HepG2 (cell line): ENCODE measurements at regions not wholly inside any gene's neighbourhood (a gene's known extent, or its start where the extent isn't known, plus 50 kb on each side); places are given as distances from the start of the nearest gene placed in this dataset.

Source experiments
- ATAC-seq: fragments of 200-7000 bp; cut with Tn5 transposase; 3 replicates; pipeline ENCODE4 v1.9.1; 2020; ENCODE audit warnings: mild to moderate bottlenecking, moderate library complexity
- BruUV-seq: library from RNA; stranded (reverse); fragments of 400-500 nt; replicated peaks from 2 replicates; lab custom pipeline; 2021; lab: Mats Ljungman, UMichigan
- CTCF ChIA-PET: fragments of 300-600 bp; formaldehyde crosslinking; extraction: SDS; loops from one replicate; lab custom pipeline; 2021; ENCODE audit warnings: low total read pairs, inconsistent platforms, low intra/inter-chr PET ratio; lab: Yijun Ruan, JAX
- POLR2A ChIA-PET: fragments of 350-600 bp; sonication (Branson Sonifier 250); formaldehyde crosslinking; loops from one replicate; lab custom pipeline; 2020; ENCODE audit warnings: antibody characterized with exemption, inconsistent platforms; lab: Yijun Ruan, JAX
- DNase-seq: peaks from one replicate; pipeline ENCODE4 v3.0.0-alpha.2; 2015; ENCODE audit warnings: low spot score
- FAIRE-seq: peaks from 3 replicates; lab custom pipeline; 2011; peaks lifted over from hg19 to GRCh38; lab: Jason Lieb, UNC
- H2AFZ ChIP-seq: one replicate; pipeline ENCODE4 v1.6.1; 2011; ENCODE audit warnings: low read length, inconsistent platforms
- H3K27ac ChIP-seq: fragments of 300-600 bp; 3 replicates; pipeline ENCODE4 v1.8.0; 2011; ENCODE audit warnings: mixed run types, mild to moderate bottlenecking, mixed read lengths, low read length, inconsistent platforms; ENCODE audit not compliant: insufficient read depth; ENCODE audit errors: extremely low read length
- H3K27me3 ChIP-seq, 2 experiments: fragments of 200-600 bp in 1 of 2; 2 replicates in 1 of 2; 3 replicates in 1 of 2; pipeline versions ENCODE4 v1.6.0 to v1.8.0; 2011; ENCODE audit warnings: low read length in 2 of 2, mild to moderate bottlenecking in 2 of 2, moderate library complexity in 2 of 2, inconsistent platforms in 1 of 2; ENCODE audit not compliant: insufficient read depth in 2 of 2, control insufficient read depth in 1 of 2
- H3K36me3 ChIP-seq, 2 experiments: fragments of 200-600 bp in 1 of 2; replicated peaks in 1 of 2; 2 replicates in 1 of 2; 3 replicates in 1 of 2; pipeline versions ENCODE4 v1.5.1 to v1.8.0; 2011; ENCODE audit warnings: low read length in 2 of 2, inconsistent platforms in 1 of 2; ENCODE audit not compliant: insufficient read depth in 2 of 2, control insufficient read depth in 1 of 2
- H3K4me1 ChIP-seq: 2 replicates; pipeline ENCODE4 v1.5.1; 2012; ENCODE audit warnings: low read length, inconsistent platforms; ENCODE audit not compliant: insufficient read depth
- H3K4me2 ChIP-seq: 2 replicates; pipeline ENCODE4 v1.6.0; 2011; ENCODE audit warnings: low read depth, low read length, inconsistent platforms
- H3K4me3 ChIP-seq, 3 experiments: fragments of 200-600 bp in 1 of 3; sonication (generic), shearing (Covaris generic) in 1 of 3; replicated peaks in 1 of 3; 2 replicates each; pipeline ENCODE4 v1.5.1; 2011 to 2016; ENCODE audit warnings: low read length in 3 of 3, inconsistent platforms in 2 of 3, low read depth in 2 of 3, mild to moderate bottlenecking in 2 of 3, control low read depth in 1 of 3, mixed read lengths in 1 of 3; ENCODE audit not compliant: insufficient read depth in 1 of 3
- H3K79me2 ChIP-seq: one replicate; pipeline ENCODE4 v1.6.1; 2011; ENCODE audit warnings: low read length, inconsistent platforms; ENCODE audit not compliant: insufficient read depth
- H3K9ac ChIP-seq: 2 replicates; pipeline ENCODE4 v1.6.0; 2011; ENCODE audit warnings: mild to moderate bottlenecking, low read depth, low read length, inconsistent platforms; ENCODE audit not compliant: insufficient read depth
- H3K9me3 ChIP-seq: 2 replicates; pipeline ENCODE4 v1.5.1; 2012; ENCODE audit warnings: mild to moderate bottlenecking, low read length
- H4K20me1 ChIP-seq: 2 replicates; pipeline ENCODE4 v1.6.0; 2011; ENCODE audit warnings: inconsistent platforms, mild to moderate bottlenecking, low read length, moderate library complexity; ENCODE audit not compliant: insufficient read depth
- AGO1 ChIP-seq: fragments of 200-400 bp; formaldehyde crosslinking; IDR thresholded peaks from 2 replicates; pipeline ENCODE4 v1.6.1; 2017; ENCODE audit warnings: mild to moderate bottlenecking, low read depth, low read length, moderate library complexity; ENCODE audit not compliant: poor library complexity, severe bottlenecking
- E2F1 ChIP-seq: sonication (generic); formaldehyde crosslinking; IDR thresholded peaks from 2 replicates; pipeline ENCODE4 v1.5.0; 2020; ENCODE audit warnings: missing genetic modification reagents
- ETV5 ChIP-seq: IDR thresholded peaks from 2 replicates; pipeline ENCODE4 v1.6.1; 2018; ENCODE audit warnings: missing biosample characterization, missing genetic modification reagents, inconsistent platforms, borderline replicate concordance
- GABPA ChIP-seq, 2 experiments: IDR thresholded peaks; 2 replicates each; pipeline ENCODE4 v1.6.1; 2011 to 2016; ENCODE audit warnings: low read depth in 2 of 2, low read length in 1 of 2, missing biosample characterization in 1 of 2, missing genetic modification characterization in 1 of 2
- HHEX ChIP-seq: IDR thresholded peaks from 2 replicates; pipeline ENCODE4 v1.6.1; 2016; ENCODE audit warnings: control low read depth
- HOXA5 ChIP-seq: sonication (generic); formaldehyde crosslinking; IDR thresholded peaks from 2 replicates; pipeline ENCODE4 v1.4.0; 2020; ENCODE audit warnings: missing genetic modification reagents
- JUN ChIP-seq: sonication (generic); formaldehyde crosslinking; IDR thresholded peaks from 2 replicates; pipeline ENCODE4 v1.4.0; 2020; ENCODE audit warnings: mild to moderate bottlenecking, missing genetic modification reagents
- MAFF ChIP-seq: IDR thresholded peaks from 2 replicates; pipeline ENCODE4 v1.6.1; 2011; ENCODE audit warnings: low read depth, low read length, improper control_type of control experiment
- MAFK ChIP-seq, 2 experiments: IDR thresholded peaks in 1 of 2; conservative IDR thresholded peaks in 1 of 2; 2 replicates each; pipeline ENCODE4 v1.6.1; 2011; ENCODE audit warnings: improper control_type of control experiment in 2 of 2, low read length in 2 of 2
- MIER3 ChIP-seq: IDR thresholded peaks from 2 replicates; pipeline ENCODE4 v1.6.1; 2016; ENCODE audit warnings: missing compliant biosample characterization, borderline replicate concordance
- ZKSCAN1 ChIP-seq: fragments of 150-350 bp; IDR thresholded peaks from 2 replicates; pipeline ENCODE4 v1.6.1; 2014; ENCODE audit warnings: low read length
- ZNF18 ChIP-seq: sonication (generic); formaldehyde crosslinking; IDR thresholded peaks from 2 replicates; pipeline ENCODE4 v1.8.0; 2022; ENCODE audit warnings: mild to moderate bottlenecking, missing genetic modification reagents; ENCODE audit not compliant: insufficient replicate concordance
- ZNF350 ChIP-seq: sonication (generic); formaldehyde crosslinking; IDR thresholded peaks from 2 replicates; pipeline ENCODE4 v1.4.0; 2020; ENCODE audit warnings: mild to moderate bottlenecking, low read depth, missing genetic modification reagents, borderline replicate concordance
- ZNF383 ChIP-seq: sonication (generic); formaldehyde crosslinking; IDR thresholded peaks from 2 replicates; pipeline ENCODE4 v1.4.0; 2020; ENCODE audit warnings: missing genetic modification reagents, mild to moderate bottlenecking, borderline replicate concordance
- ZNF670 ChIP-seq: sonication (generic); formaldehyde crosslinking; IDR thresholded peaks from 2 replicates; pipeline ENCODE4 v1.8.0; 2022; ENCODE audit warnings: mild to moderate bottlenecking, missing genetic modification reagents, borderline replicate concordance
- ZNF790 ChIP-seq: sonication (generic); formaldehyde crosslinking; IDR thresholded peaks from 2 replicates; pipeline ENCODE4 v1.8.0; 2022; ENCODE audit warnings: missing genetic modification reagents, mild to moderate bottlenecking, borderline replicate concordance
- WGBS: methylation state at CpG from one replicate; pipeline ENCODE4 v1.1.6; 2017; ENCODE audit warnings: low lambda C conversion rate; 5-methylcytosine and 5-hydroxymethylcytosine counted together
- in situ Hi-C: cut with HindIII; loops from 2 replicates; pipeline ENCODE4 v1.10.0; 2017; ENCODE audit warnings: low pct_unique_long_range_greater_than_20kb; ENCODE audit not compliant: extremely low pct_ligation_motif_present
- intact Hi-C: fragments of 100-400 bp; cut with micrococcal nuclease; formaldehyde crosslinking; loops from one replicate; pipeline ENCODE4 v1.10.0; 2022; ENCODE audit not compliant: unreplicated experiment
- TF ChIP-seq, protein P1 (sequence below): IDR thresholded peaks from 2 replicates; pipeline ENCODE4 v1.6.1; 2016; ENCODE audit warnings: low read depth, control low read depth

DNA sequence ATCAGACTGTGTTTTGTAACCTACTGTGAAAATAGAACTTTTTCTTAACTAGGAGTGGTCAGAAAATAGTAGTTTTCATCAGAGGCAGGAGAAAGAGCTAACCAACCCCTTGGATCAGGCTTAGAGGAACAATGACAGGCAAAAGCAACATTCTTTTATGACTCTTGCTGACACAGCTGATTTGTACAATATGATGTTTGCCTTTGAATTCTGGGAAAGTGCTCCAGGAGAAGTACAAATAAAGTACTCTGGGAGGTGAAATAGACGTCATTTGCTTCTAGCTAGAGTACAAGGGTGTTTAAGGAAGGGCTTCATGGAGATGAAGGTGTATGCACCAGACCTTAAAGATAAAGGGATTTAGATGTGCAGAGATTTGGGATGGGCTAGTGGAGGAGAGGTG lies 75.1 kb upstream of the KIAA1217 start:
- no peaks in the 10 kb centered on the region for H3K4me1 ChIP-seq
- FAIRE-seq (no peak), DNase-seq (no peak), ATAC-seq (no peak)
- in situ Hi-C loops, result no loop called here
- no peak overlapping the region for H3K4me3 ChIP-seq
- peaks cover 0 to 5% of the 10 kb centered on the region in 2 experiments; a peak in 1 of 5 replicates for H3K27me3 ChIP-seq
- WGBS, result 6% methylated on average over 1 of the region's 1 CpG
- no peak overlapping the region for H3K9ac ChIP-seq
- ChIA-PET POLR2A (no interaction called here), CTCF (no interaction called here)
- no peak overlapping the region for H3K27ac ChIP-seq
- no TSS peak for BruUV-seq
- intact Hi-C loops, result no loop called here
- H3K9me3 ChIP-seq, result no peaks in the 10 kb centered on the region
- TF ChIP-seq MAFF (peak; percentile 70), AGO1 (no peak), ZNF790 (CRISPR knock-in tag) (no peak), MAFK (conservative IDR thresholded peaks at IDR 0.05 in 1 of 2, IDR thresholded peaks at IDR 0.05 in 1 of 2; ENCODE audit: low read length in 2 of 2) (peak; percentile 58 to 80), ZKSCAN1 (no peak), ETV5 (CRISPR knock-in tag) (no peak), ZNF350 (CRISPR knock-in tag) (no peak), E2F1 (CRISPR knock-in tag) (no peak), ZNF383 (CRISPR knock-in tag) (no peak), ZNF18 (CRISPR knock-in tag) (no peak), MIER3 (CRISPR knock-in tag) (no peak), HOXA5 (CRISPR knock-in tag) (no peak), JUN (CRISPR knock-in tag) (no peak), GABPA (IDR thresholded peaks at IDR 0.05; ENCODE audit: low read depth, low read length) (no peak), GABPA (CRISPR knock-in tag; IDR thresholded peaks at IDR 0.05; ENCODE audit: low read depth) (no peak), ZNF670 (CRISPR knock-in tag) (no peak), HHEX (no peak)
- TF ChIP-seq, protein P1, sequence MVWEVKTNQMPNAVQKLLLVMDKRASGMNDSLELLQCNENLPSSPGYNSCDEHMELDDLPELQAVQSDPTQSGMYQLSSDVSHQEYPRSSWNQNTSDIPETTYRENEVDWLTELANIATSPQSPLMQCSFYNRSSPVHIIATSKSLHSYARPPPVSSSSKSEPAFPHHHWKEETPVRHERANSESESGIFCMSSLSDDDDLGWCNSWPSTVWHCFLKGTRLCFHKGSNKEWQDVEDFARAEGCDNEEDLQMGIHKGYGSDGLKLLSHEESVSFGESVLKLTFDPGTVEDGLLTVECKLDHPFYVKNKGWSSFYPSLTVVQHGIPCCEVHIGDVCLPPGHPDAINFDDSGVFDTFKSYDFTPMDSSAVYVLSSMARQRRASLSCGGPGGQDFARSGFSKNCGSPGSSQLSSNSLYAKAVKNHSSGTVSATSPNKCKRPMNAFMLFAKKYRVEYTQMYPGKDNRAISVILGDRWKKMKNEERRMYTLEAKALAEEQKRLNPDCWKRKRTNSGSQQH, result no peak
- H3K4me2 ChIP-seq, result no peak overlapping the region
- no peak overlapping the region for H2AFZ ChIP-seq
- H3K79me2 ChIP-seq, result no peaks in the 10 kb centered on the region
- no peaks in the 10 kb centered on the region for H3K36me3 ChIP-seq
- no peaks in the 10 kb centered on the region for H4K20me1 ChIP-seq
